AG04450 (cell line): ENCODE measurements at regions not wholly inside any gene's neighbourhood (a gene's known extent, or its start where the extent isn't known, plus 50 kb on each side); places are given as distances from the start of the nearest gene placed in this dataset.

ENCODE experiments used
- CTCF ChIA-PET: fragments of 300-600, 350-600 bp; formaldehyde crosslinking; extraction: SDS; loops from one replicate; lab custom pipeline; 2022; ENCODE audit warnings: antibody characterized with exemption, inconsistent platforms; lab: Charles Lee
- POLR2A ChIA-PET: fragments of 350-600 bp; formaldehyde crosslinking; extraction: SDS; loops from one replicate; lab custom pipeline; 2021; ENCODE audit warnings: antibody characterized with exemption, inconsistent platforms; lab: Yijun Ruan, JAX
- DNase-seq: peaks from one replicate; pipeline ENCODE4 v3.0.0-alpha.2; 2011; ENCODE audit warnings: low read depth, low spot score
- H3K27ac ChIP-seq: one replicate; pipeline ENCODE4 v1.5.1; 2012; ENCODE audit warnings: low read depth, low read length, control low read depth
- H3K27me3 ChIP-seq: one replicate; pipeline ENCODE4 v1.6.0; 2012; ENCODE audit warnings: low read length; ENCODE audit not compliant: control insufficient read depth, insufficient read depth
- H3K4me3 ChIP-seq: 2 replicates; pipeline ENCODE4 v1.5.1; 2011; ENCODE audit warnings: mild to moderate bottlenecking, low read depth, low read length, control low read depth
- H3K9me3 ChIP-seq: 2 replicates; pipeline ENCODE4 v1.5.1; 2012; ENCODE audit warnings: low read length; ENCODE audit not compliant: control insufficient read depth, insufficient read depth
- TF ChIP-seq, protein P1 (sequence below): IDR thresholded peaks from 2 replicates; pipeline ENCODE4 v1.5.1; 2011; ENCODE audit warnings: low read depth, low read length, control low read depth, inconsistent platforms

DNA sequence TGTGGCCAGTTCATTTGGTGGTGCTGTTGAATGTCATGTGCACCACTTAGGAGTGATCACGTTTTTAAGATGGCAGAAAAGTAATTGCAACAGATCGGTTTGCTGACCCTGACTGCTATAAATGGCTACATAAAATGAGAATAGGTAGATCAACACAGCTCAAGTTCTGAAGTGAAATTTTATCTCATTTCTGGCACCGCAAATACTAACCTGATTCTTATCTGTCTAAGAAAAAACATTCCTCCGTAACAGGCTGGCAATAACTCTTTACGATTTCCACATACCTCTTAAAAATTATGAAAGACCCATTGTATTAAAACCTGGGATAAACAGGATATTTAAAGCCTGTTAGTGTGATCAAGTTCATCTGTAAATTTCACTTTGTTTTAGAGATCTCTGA is 387.5 kb downstream of the PDGFC start:
- ChIA-PET CTCF (no interaction called here), POLR2A (no interaction called here)
- no peaks in the 10 kb centered on the region for H3K27me3 ChIP-seq
- no peak overlapping the region for H3K4me3 ChIP-seq
- no peak for DNase-seq
- H3K27ac ChIP-seq: no peak overlapping the region
- TF ChIP-seq, protein P1, sequence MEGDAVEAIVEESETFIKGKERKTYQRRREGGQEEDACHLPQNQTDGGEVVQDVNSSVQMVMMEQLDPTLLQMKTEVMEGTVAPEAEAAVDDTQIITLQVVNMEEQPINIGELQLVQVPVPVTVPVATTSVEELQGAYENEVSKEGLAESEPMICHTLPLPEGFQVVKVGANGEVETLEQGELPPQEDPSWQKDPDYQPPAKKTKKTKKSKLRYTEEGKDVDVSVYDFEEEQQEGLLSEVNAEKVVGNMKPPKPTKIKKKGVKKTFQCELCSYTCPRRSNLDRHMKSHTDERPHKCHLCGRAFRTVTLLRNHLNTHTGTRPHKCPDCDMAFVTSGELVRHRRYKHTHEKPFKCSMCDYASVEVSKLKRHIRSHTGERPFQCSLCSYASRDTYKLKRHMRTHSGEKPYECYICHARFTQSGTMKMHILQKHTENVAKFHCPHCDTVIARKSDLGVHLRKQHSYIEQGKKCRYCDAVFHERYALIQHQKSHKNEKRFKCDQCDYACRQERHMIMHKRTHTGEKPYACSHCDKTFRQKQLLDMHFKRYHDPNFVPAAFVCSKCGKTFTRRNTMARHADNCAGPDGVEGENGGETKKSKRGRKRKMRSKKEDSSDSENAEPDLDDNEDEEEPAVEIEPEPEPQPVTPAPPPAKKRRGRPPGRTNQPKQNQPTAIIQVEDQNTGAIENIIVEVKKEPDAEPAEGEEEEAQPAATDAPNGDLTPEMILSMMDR: no peak
- no peaks in the 10 kb centered on the region for H3K9me3 ChIP-seq

DNA sequence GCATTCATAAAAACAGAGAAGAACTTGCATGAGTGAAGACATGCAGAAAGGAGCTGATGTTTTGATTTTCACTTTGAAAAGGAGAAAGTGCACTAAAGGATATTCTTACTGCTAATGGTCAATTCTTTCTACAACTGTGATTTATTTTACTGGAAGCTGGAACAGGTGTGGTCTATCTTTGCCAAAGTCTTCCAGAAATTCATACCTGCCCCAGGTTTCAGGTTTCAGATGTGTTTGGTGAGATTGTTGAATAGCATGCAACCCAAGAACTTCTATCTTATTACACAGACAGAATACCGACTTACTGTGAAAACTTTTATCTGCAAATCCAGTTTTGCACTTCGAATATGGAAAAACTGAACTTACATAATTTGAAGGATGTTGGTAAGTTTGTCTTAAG is 388.3 kb downstream of the PDGFC start:
- Histone ChIP-seq H3K4me3 (no peak overlapping the region), H3K9me3 (no peaks in the 10 kb centered on the region), H3K27me3 (no peaks in the 10 kb centered on the region), H3K27ac (no peak overlapping the region)
- TF ChIP-seq, protein P1: no peak
- ChIA-PET CTCF (no interaction called here), POLR2A (no interaction called here)
- DNase-seq: no peak

DNA sequence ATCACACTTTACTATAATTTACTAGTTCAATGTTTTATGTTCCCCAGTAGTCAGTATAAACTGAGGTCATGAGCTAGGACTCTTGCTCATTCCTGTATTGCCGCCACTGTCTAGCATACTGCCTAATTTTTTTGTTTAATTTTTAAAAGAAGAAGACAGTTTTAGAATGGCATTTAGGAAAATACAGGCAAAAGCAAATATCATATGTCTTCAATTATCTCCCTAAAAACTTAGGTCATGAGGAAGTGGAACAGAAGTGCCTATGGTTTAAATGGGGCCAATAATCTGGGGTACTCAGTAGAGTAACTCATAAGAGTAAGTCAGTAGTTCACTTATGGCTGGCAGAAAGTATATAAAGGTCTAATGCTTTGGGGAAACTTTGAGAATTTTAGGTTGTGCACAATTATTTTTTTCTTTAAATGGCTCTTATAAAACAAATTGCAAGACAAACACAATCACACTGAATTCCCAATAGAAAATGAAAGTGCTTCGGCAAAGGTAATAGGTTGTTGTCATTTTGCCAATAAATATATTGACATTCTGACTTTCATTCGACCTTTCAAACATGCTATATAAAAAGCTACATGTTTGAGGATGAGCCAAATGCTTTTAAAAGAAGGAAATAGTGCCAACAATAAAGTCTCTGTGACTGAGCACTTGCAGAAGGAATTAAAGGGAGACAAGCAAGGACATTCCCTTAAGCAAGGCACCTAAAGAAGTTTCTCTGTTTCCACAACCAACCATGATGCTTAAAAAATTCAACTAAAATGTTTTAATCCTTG is 390.1 kb downstream of the PDGFC start:
- H3K4me3 ChIP-seq: peak overlapping the region; percentile 11; the same call in 1 of the 2 replicates
- DNase-seq: no peak
- ChIA-PET CTCF (no interaction called here), POLR2A (no interaction called here)
- H3K9me3 ChIP-seq: no peaks in the 10 kb centered on the region
- TF ChIP-seq, protein P1: no peak
- H3K27ac ChIP-seq: no peak overlapping the region
- no peaks in the 10 kb centered on the region for H3K27me3 ChIP-seq

DNA sequence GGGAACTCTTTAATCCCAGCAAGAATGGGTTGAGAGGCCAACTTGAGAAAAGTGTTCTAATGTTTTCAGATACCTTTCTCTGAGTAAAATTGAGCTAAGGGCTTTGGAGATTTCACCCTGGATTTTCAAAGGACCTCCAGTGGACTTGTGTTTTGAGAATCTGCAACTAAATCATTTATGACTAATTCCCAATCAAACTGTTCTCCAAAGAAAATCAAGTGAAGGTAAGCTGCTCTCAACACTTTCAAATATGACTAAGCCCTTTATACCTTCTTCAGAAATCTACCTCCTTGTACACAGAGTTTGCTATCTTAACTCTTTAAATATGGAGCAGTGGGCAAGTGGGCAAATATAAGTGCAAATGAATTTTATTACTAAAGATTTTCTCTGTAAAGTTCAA is 392.9 kb downstream of the PDGFC start:
- no peak overlapping the region for H3K27ac ChIP-seq
- CTCF ChIA-PET: no interaction called here
- no peaks in the 10 kb centered on the region for H3K27me3 ChIP-seq
- DNase-seq: no peak
- H3K4me3 ChIP-seq: no peak overlapping the region
- H3K9me3 ChIP-seq: no peaks in the 10 kb centered on the region
- POLR2A ChIA-PET: no interaction called here
- TF ChIP-seq, protein P1: no peak

DNA sequence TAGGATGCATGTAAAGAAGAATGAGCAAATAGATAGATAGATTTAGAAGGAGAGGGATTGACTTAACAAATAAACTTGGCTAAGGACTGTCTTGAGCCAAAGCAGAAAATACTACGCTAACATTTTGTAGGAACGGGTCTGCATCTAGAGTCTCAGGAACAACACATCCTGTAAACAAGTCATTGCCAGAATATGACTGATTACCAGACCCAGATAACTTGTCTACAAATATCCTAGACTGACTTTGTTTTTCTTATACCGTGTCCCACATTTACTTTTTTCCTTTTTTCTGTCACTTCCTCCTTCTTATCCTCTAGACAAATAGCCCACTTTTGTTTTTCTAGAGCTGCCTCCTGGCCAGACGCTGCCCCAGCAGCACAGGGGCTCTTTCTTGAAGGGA is 393.6 kb downstream of the PDGFC start:
- TF ChIP-seq, protein P1: no peak
- ChIA-PET CTCF (interaction anchor here (0.7 kb wide), 1 partner anchor 625 kb away, joined by 3 read pairs; no protein-coding TSS in a partner anchor), POLR2A (no interaction called here)
- Histone ChIP-seq H3K4me3 (no peak overlapping the region), H3K9me3 (no peaks in the 10 kb centered on the region), H3K27ac (no peak overlapping the region), H3K27me3 (no peaks in the 10 kb centered on the region)
- no peak for DNase-seq
